Neural progenitor cell (in vitro differentiated cells): ENCODE measurements at regions not wholly inside any gene's neighbourhood (a gene's known extent, or its start where the extent isn't known, plus 50 kb on each side); places are given as distances from the start of the nearest gene placed in this dataset.

Experiments used
- EZH2 ChIP-seq: fragments of 200-600 bp; sonication (generic); IDR thresholded peaks from 2 replicates; pipeline ENCODE4 v1.6.1; 2017; ENCODE audit warnings: antibody characterized with exemption, mild to moderate bottlenecking, moderate library complexity
- EZH2phosphoT487 ChIP-seq: fragments of 200-600 bp; sonication (generic); IDR thresholded peaks from 2 replicates; pipeline ENCODE4 v1.6.1; 2017; ENCODE audit warnings: antibody characterized with exemption
- TF ChIP-seq, protein P1 (sequence below): fragments of 200-600 bp; sonication (generic); IDR thresholded peaks from 2 replicates; pipeline ENCODE4 v1.5.1; 2017; ENCODE audit warnings: antibody characterized with exemption, mild to moderate bottlenecking

GRCh38 chr15:49718846-49719245 lies 98.0 kb downstream of the DTWD1 start:
- TF ChIP-seq, protein P1, sequence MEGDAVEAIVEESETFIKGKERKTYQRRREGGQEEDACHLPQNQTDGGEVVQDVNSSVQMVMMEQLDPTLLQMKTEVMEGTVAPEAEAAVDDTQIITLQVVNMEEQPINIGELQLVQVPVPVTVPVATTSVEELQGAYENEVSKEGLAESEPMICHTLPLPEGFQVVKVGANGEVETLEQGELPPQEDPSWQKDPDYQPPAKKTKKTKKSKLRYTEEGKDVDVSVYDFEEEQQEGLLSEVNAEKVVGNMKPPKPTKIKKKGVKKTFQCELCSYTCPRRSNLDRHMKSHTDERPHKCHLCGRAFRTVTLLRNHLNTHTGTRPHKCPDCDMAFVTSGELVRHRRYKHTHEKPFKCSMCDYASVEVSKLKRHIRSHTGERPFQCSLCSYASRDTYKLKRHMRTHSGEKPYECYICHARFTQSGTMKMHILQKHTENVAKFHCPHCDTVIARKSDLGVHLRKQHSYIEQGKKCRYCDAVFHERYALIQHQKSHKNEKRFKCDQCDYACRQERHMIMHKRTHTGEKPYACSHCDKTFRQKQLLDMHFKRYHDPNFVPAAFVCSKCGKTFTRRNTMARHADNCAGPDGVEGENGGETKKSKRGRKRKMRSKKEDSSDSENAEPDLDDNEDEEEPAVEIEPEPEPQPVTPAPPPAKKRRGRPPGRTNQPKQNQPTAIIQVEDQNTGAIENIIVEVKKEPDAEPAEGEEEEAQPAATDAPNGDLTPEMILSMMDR: no peak
- no peak for TF ChIP-seq EZH2
- TF ChIP-seq EZH2phosphoT487: no peak
